HG03442 (cell line): ENCODE measurements at regions not wholly inside any gene's neighbourhood (a gene's known extent, or its start where the extent isn't known, plus 50 kb on each side); places are given as distances from the start of the nearest gene placed in this dataset.

ENCODE experiments used
- ATAC-seq: cut with Tn5 transposase; IDR thresholded peaks from one replicate; pipeline ENCODE4 v1.9.1; 2021; ENCODE audit warnings: mild to moderate bottlenecking, moderate library complexity; ENCODE audit not compliant: unreplicated experiment

DNA sequence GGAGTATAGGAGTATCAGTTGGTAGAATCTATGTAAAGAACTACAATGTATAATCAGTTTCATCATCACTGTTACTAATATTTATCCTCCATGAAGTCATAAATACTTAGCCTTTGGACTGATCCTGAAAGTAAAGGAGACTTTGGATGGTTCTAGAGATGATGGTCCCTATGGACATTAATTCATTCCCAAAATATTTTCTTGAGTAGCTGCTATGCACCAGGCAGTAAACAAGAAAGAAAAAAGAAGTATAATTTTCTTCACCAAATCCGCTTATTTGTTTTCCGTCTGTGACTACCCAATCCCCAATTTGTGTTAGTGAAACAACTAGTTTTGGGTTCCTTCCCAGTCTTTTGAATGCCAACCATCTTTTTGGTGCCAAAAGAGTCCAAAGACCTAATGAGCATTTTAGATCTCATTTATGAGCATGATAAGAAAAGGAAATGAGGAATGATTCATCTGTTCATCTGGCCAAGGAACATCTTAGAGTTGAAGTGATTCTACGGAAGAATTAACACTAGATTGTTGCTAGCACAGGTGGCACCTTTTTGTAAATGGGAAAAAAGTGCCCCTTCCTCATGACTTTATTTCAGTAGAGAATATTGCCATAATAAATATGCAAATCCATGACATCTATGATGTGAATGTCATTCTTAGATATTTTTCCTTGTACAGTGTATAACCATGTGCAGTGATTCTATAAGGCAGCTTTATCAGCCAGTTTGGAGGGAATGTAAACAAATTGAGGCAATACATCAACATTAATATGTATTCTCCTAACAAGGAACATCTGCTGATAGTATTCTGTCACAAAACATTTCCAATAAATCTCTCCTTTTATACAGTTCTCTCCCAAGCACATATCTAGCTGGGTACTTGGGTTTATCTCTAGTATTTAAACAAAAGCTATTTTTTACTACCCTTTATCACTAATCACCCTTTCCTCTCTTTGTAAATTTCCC, 85.1 kb upstream of the CCDC91 start:
- no peak for ATAC-seq

GRCh38 chr12:28107679-28108078, 82.6 kb upstream of the CCDC91 start:
- ATAC-seq = no peak

DNA sequence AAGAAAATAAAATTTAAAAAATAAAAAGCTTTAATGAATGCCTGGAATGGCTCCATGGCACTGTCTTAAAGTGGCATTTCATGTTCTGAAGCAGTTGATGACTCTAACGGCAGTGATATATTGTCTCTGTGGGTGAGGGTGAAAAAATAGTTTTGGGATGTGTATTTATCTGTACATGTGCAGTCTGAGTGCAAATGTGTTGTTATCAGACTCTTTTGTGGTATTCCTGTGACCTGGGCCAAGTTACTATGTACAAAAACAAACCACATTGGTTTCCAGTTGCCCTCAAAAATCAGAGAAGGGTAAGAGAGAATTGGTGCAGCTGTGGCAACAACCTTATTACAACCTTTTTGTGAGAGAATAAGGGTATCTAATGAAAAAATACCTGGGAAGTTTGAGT, 81.7 kb upstream of the CCDC91 start:
- ATAC-seq = no peak

DNA sequence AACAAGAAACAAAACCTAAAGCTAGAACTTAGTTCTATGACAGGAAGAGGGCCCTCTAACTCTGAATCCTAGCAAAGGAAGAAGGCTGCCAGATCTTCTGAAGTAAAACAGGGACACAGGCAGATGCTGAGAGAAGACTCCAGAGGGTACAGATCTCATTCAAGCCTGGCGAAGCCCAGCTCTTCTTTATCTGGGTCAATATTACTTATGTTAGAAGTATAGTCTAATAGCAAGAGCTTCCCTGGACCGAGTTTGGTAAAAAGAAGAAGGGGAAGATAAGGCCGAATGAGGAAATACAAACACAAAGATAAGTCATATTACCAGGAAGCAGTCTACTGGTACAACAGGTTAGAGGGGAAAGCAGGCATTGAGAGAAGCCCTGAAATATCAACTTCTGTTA, 79.9 kb upstream of the CCDC91 start:
- ATAC-seq = no peak

- ATAC-seq = no peak
Observed at GRCh38 chr12:28114488-28114887, 75.8 kb upstream of the CCDC91 start.

DNA sequence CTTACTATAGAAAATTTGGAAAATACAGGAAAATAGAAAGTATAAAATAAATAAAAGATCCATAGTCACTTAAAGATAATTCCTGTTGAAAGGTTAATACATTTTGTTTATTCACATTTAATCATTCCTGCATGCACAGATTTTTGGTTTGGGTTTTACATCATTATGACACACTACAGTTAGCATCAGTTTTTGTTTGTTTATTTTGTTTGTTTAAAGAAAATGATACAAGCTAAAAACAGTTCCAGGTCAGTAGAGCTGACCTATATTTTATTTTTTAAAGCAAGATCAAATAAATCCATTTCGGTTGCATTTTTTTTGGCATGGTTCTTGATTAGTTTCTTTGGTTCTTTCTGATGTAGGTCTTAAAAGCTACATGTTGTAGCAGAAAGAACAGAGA, 68.8 kb upstream of the CCDC91 start:
- no peak for ATAC-seq

DNA sequence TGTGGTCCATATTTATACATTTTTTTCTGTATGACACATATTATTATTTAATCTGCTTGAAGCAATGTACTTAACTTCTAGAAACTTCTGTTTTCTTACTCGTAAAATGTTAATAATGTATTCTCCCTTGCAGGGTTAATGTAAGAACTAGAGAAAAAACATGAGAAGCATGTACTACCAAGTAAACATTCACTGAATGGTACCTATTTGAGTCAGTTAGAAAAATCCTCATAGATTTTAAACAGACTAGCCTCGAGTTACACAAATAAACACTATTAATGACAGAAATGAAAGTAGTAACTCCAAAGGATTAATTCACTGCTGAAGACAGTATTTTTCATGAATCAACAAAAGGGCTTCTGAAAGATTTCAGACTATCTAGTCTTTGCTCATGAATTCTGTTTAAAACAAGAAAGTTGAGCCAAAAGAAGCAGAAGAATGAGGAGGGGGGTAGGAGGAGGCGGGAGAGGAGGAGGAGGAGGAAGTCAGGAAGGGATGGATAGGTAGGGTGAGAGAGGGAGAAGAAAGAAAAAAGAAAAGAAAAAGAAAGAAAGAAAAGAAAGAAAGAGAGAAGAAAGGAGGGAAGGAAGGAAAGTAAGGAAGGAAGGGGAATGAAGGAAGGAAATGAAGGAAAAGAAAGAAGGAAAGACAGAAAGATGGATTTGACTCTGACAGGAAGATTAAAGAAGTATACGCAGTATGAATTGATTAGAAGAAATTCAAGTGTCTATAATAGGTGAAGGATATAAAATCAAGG, 68.2 kb upstream of the CCDC91 start:
- no peak for ATAC-seq

GRCh38 chr12:28122756-28123155, 67.5 kb upstream of the CCDC91 start:
- ATAC-seq = no peak

- ATAC-seq = no peak
Observed at GRCh38 chr12:28127455-28127854, 62.8 kb upstream of the CCDC91 start.

GRCh38 chr12:28129031-28129430, 61.2 kb upstream of the CCDC91 start:
- ATAC-seq = no peak

- no peak for ATAC-seq
Observed at GRCh38 chr12:28130234-28130624, 60.0 kb upstream of the CCDC91 start.

DNA sequence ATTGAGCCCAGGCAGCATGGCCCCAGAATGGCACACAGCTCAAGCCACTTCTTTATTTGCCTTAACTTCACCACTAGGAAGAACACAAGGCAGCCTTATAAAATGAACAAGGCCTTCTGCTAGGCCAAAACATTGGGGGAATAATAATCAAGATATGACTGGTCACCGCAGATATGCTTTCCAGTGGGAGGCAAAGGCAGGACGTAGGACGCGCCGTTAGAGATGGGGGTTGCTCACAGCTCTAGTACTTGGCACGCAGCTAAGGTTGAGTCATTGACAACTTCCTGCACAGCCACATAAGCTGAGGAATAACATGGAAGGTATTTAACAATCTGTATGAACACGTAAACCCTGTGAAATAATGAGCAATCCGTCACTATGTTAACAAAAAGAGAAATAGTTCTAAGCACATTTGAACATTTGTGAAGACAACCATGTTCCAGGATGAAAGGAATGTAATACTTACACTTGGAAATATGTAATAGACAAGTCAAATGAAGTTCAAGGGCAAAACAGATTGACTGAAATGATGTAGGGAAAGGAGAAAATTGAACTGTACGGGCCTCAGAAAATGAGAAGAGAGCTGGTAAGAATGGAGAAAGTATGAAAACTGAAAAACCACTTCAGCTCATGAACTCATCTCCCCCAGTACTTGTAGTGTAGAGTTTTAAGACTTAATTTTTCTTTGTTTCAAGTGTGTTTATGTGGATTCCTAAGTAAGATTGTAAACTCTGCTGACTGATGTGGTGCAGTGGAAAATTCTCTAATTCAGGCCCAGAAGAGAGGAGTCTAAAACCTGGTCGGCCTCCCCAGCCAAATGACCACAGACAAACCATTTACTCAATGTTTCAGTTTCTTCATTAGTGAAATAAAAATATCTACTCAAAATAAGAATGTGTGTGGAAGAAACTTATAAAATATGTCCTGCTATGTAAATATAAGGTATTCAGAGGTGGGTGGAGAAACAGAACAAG, 59.3 kb upstream of the CCDC91 start:
- ATAC-seq = no peak

GRCh38 chr12:28132398-28132797, 57.9 kb upstream of the CCDC91 start:
- no peak for ATAC-seq

DNA sequence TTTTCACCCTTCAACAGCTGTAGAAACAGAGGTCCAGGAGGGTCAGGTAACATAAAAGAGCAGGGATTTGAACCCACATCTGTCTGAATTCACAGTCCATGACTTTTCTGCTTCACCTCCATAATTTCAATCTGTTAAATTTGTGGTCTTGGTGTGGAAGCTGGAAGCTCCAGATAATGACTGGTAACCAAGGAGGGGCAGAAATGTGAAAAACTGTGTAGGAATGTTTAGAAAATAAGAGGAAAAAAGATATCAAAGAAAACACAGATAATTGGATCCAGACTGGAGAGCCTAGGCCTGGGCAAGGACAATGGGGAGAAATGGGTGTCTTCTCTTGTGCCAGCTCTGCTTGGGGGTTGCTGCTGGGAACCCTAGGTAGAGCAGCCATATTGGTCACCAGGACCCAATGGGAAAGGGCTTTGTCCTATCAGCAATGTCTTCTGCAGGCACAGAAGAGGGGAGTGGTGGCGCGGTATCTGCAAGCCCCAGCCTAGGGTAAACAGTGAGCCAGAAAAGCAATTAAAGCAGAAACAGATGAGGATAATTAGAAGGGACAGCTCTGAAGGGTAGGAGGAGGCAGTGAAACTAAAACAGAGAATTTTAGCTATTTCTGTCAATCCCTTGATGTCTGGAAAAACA, 54.3 kb upstream of the CCDC91 start:
- ATAC-seq = no peak

GRCh38 chr12:28137414-28137813, 52.8 kb upstream of the CCDC91 start:
- no peak for ATAC-seq

GRCh38 chr12:28140404-28140803, 49.9 kb upstream of the CCDC91 start:
- ATAC-seq = no peak
